GM19468 (cell line): ENCODE measurements at regions not wholly inside any gene's neighbourhood (a gene's known extent, or its start where the extent isn't known, plus 50 kb on each side); places are given as distances from the start of the nearest gene placed in this dataset.

ENCODE experiments used
- ATAC-seq: cut with Tn5 transposase; IDR thresholded peaks from one replicate; pipeline ENCODE4 v1.9.1; 2021; ENCODE audit warnings: mild to moderate bottlenecking, moderate library complexity, moderate number of reproducible peaks; ENCODE audit not compliant: unreplicated experiment; ENCODE audit errors: extremely low read depth

DNA sequence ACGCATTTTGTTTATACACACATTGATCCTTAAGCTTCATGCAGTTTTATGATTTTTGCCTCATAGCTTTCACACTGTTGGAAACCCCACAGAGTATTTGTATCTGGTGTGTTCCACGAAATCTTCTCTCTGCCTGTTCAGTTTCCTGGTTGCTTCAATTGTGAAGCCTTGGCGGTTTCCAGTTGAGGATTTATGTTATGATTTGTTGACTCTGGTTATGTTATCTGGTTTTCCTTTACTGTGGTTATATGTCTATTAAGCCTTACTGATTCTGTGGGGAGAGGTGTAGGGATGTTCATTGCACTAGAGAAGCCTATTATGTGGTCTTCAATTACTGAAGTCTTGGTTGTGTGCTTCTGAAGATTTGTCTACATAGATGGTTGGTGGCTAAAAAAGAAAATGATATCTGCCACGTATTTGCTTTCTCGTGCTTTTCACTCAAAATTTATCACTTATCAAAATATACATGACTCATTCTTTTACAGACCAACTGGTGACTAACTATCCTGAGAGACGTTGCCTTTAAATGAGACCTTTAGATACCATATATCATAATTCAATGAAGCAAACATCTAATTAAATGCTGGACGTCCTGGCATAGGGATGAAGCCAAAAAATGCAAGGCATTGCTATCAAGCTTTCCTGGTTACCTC lies 488.0 kb upstream of the B3GALT2 start:
- ATAC-seq: no peak

DNA sequence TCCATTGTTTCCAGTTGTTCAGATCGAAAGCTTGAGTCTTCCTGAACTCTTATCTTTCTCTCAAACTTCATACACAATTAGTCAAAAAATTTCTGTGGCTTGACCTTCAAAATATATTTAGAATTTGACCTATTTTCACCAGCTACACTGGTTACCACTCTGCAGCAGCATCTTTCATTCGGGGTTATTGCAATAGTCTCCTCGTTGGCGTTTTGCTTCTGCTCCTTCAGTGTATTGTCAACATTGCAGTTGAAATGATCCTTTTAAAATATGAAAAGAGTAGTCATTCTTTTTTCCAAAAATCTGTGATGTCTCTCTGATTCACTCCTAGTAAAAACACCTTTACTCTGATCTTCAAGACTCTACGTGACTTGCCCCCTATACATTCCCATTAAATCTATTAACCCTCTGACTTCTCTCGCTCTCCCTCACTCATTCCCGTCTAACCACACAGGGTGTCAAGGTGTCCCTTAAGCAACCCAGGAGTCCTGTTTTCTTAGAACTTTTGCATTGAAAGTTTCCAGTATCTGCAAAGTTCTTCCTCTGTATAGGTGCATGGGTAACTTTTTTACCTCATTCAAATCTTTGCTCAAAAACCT lies 480.2 kb upstream of the B3GALT2 start:
- no peak for ATAC-seq

DNA sequence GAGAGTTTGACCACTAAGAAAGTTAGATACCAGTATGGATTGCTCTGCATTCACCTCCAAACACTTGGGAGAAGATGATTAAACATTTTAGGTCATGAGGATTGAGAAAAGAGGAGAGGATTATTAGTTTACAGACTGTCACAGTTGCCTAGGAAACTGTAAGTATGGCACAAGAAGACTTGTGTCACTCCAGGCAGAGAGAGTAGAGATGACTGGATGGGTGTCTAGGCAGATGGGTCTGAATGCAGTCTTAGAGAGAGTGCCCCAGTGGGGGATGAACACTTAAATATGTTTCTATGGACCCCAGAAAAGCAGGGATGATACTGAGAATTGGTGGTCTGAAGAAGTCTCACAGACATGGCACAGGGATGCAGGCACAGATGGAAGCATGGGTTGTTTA lies 477.6 kb upstream of the B3GALT2 start:
- no peak for ATAC-seq

DNA sequence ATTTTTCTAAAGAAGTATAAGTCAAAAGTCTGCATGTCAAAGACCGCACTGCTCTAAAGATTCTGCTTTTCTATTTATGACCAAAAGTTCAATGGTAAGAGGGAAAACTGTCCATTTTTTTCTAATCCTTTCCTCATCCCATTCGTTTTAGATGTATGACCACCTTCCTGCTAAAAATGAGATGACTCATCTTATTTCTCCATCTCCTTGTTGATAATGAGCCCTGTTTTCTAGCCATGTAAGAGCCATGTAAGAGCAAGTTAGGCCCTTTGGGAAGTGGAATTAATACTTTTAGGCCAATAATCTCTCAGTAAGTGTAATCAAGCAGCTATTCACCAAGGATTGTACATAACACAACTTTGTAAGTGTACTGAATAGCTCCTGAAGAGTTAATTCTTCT lies 475.6 kb upstream of the B3GALT2 start:
- ATAC-seq: no peak

DNA sequence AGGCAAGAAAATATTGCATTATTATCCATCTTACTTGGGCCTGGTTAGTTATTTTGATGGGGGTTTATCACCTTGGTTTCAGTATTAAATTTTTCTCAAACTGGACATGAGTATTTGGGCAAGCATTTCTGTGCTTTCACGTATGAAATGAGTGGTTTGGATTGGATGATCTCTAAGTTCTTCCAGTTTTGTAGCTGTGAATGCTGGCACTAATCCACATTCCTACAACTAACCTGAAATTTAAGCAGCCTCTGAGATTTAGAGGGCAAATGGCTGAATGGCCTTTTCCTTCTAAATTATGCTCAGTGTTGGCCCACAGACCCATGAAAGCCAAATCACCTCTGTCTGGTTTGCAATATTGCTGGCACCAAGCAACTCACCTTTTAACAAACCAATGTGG lies 475.0 kb upstream of the B3GALT2 start:
- ATAC-seq: no peak

DNA sequence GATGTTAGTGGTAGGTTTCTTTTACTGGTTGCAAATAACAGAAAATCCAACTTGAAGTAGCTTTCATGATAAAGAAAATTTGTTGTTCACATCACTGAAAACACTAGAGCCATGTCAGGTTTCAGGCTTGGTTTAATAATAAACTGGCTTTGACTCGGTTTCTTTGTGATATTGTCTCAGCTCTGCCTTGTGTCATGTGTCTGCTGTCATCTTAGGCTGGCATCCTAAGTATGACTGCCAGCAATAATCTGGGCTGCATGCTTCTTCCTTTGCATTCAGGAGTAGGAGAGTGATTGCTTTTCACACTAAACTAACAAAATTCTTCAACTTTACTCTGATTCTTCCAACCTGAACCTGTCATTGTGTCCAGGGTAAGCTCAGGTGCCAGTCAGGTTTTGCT lies 474.0 kb upstream of the B3GALT2 start:
- ATAC-seq: no peak

DNA sequence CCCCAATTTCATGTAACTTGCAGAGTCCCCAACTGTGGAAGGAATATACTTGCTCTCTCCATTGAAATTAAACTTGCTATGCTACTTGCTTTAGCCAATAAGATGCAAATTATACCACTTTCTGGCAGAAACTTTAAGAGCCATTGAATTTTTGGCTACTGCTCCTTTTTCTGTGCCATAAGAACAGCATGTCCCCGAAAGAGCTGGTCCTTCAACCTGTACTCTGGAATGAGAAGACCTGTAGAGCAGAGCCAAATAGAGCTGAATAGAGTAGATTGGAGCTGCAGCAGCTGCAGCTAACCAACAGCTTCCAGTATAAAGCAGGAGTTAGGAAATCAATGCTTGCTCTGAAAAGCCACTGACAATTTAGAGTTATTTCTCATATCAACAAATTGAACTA lies 472.3 kb upstream of the B3GALT2 start:
- no peak for ATAC-seq

DNA sequence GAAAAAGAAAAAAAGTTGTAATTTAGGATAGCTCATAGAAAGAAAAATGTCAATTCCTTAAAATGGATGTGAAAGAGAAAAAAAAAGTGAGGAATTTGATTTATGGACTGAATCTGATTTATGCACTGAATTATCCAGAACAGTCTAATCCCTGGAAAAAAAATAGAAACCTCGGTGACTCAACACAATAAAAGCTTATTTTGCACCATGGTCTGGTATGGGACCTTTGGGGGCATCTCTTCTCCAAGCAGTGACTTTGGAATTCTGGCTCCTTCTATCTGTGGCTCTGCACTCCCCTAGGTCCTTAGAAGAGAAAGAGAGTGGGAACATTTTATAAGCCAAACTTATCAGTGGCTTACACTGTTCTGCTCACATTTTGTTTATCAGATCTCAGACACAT lies 471.7 kb upstream of the B3GALT2 start:
- ATAC-seq: no peak

DNA sequence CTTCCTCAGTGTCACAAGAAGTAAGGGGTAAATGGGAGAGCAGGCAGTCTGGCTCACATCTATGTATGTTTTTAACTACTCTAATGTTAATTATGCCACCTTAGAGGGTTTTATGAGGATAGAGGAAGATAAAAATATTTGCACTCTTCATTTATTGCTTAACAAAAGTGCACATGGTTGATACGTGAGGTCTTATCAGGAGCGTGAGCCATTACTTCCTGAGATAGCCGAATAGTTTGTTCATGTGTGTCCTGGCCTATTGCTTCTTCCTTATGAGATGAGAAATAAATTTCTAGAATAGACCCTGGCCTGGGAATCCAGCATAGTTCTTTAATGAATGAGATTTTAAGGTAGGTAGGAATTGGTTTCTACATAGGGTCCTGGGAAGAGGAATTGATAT lies 471.1 kb upstream of the B3GALT2 start:
- ATAC-seq: no peak

DNA sequence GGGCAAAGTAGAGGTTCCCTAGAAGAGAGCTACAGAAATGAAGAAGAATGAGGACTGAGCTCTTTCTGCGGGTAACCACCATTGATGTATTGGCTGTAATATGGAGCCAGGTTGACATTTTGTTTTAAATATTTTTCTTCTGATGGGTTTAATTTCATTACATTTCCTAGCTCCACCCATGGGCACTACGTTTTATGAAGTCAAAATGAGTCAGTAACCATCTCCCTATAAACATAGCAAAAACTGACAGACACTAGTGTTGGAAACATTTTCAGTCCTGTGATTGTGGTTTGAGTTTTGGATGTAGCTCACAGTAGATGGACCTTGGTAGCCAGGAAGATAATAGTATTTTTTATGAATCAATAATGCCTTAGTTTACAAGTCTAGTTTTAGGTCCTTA lies 470.4 kb upstream of the B3GALT2 start:
- ATAC-seq: no peak

DNA sequence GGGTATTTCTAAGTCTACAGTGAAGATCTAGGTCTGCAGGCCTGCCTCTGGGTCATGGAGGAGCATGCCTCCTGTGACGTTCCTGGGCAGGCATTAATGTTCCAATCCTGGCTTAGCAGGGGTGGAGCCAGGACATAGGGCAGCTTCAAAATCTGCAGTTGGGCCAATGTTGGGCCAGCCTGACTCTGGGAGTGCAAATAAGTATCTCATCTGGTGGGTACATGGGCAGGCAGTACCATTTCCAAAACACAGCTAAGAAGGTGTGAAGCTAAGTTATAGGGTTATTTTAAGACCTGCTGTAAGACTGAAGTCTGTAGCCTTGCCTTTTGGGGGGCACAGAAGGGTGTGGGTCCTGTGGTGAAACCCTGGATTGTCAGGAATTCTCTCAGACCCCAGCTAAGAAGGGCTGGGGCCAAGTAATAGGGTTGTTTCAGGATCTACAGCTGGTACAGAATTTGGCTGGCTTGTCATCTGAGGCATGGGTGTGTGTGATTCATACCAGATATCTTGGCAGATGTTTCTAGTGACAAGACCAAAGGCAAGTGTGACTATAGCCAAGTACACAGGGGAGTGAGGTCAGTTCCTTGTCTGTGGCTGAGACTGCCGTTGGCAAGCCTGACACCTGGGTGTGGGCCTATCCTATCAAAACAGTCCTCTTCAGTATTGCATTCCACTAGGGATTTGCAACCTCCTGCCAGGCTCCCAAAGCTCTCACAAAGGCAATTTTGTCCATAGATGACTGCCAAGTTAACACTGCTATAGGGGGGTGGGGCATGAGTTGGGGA lies 468.7 kb upstream of the B3GALT2 start:
- ATAC-seq: no peak

DNA sequence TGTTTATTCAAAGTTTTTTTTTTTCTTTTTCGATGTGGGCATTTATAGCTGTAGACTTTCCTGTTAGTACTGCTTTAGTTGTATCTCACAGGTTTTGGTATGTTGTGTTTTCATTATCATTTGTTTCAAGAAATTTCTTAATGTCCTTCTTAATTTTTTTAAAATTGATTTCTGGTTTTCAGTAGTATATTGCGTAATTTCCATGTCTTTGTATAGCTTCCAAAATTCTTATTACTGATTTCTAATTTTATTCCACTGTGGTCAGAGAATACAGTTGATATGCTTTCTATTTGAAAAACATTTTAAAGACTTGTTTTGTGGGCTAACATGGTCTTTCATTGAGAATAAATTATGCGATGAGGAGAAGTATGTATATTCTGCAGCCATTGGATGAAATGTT lies 463.2 kb upstream of the B3GALT2 start:
- ATAC-seq: no peak

DNA sequence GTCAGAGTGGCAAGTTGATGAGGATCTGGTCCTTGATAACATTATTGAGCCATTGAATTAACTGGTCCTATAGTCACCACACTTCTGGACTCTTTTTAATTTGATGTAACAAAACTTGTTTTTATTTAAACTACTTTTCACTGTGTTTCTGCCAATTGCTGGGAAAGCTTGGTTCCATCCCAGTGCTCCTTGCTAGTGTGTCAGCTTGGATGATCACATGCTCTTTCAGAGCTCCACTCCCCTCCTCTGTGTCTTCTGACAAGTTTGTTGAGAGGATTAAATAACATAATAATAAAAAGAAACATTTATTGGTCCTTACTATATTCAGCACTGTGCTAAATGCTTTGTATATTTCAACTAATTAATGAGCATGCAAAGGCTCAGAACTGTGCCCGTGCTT lies 448.5 kb upstream of the B3GALT2 start:
- ATAC-seq: no peak

DNA sequence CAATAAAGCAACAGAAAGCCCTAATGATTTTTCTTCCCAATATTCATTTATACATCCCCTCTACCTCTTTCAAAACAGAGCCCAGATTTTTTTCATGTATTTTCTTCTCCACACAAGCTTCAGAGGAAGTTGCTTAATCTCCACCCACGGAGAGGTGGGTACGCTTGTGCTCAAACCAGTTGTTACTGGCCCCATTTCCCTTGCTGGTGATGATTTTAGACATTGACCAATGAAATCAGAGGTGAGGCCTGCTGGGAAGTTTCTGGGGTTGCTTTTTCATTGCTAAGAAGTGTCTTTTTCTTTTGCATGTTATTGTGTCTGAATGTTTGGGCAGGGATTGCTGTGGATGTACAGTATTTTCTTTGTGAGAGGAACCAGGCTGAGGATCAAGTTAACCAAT lies 448.1 kb upstream of the B3GALT2 start:
- no peak for ATAC-seq

DNA sequence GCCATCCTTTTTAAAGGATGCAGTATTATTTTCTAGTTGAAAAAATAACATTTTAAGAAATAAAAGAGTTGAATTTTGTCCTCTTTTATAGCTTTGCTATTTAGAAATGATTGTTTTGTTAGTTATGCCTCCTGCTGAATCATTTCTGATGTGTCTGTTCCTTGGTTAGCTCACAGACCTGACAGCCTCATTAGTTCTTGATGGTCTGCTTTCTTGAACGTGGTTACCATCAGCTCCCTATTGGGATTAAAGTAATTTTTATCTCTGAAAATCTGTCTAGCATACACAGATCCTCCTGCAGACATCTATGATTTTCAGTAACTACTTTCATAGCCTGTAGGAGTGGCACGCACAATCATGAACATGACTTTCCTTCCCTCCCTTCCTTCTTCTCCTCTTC lies 447.6 kb upstream of the B3GALT2 start:
- no peak for ATAC-seq

DNA sequence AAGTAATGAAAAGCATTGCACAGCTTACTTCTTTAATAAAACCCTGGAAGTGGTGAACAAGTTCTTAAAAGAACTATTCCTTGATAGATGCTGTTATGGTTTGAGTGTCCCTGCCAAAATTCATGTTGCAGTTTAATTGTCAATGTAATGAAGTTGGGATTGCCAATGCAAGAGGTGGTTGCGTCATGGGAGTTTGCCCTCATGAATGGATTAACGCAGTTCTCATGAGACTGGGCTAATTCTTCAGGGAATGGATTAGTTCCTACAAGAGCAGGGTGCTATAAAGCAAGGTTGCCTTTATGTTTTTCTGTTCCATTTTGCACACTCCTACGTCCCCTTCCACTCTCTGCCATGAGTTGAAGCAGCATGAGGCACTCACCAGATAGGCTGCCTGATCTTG lies 446.7 kb upstream of the B3GALT2 start:
- no peak for ATAC-seq

DNA sequence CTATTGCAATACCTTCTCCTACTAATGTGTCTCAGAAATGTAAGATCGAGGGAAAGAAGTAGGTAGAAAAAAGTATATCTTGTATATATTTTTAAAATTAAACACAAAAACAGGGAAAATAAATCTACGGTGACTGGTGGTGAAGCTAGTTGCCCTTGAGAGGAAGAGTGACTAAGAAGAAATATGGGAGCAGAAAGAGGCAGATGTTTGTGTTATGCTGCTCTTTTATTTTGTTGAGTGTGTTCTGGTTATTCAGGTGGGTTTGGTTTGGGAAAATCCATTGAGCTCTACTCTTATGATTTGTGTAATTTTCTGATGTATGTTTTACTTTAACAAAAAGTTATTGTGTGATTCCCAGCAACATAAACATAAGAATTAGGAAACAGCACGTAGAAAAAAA lies 444.9 kb upstream of the B3GALT2 start:
- no peak for ATAC-seq

DNA sequence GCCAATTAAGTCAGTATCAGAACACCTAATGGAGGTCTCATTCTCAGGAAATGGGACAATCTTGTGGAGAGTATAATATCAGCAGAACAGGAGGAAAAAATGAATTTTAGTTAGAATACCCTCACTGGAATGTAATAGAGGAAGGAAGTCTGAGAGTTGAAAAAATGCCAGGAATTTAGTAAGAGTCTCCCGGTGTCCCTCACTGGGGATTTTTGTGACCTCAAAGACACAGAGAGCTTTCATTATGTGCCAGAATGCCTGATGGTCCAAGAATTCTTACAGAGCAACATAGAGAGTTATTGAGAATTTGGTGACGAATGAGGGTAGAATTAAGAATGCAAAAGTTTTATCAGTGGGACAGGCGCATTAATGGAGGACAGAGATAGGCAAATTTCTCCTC lies 443.5 kb upstream of the B3GALT2 start:
- ATAC-seq: no peak

DNA sequence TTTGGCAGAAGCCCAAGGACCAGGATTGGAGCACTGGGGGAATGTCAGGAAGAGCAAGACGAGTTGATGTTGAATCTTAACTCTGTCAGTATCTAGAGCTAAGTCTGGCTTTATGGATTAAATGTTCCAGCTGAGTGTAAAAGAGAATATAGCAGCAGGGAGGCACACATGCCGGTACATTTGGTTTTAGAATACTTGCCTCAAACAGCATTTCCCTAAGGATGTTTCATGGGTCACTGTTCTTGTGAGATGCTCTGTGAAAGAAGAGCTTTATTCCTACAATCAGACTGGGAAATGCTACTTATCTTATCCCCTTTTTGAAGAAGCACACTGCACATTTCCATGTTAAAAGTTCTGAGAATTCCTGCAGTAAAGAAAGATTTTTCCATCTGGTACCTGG lies 440.3 kb upstream of the B3GALT2 start:
- no peak for ATAC-seq

DNA sequence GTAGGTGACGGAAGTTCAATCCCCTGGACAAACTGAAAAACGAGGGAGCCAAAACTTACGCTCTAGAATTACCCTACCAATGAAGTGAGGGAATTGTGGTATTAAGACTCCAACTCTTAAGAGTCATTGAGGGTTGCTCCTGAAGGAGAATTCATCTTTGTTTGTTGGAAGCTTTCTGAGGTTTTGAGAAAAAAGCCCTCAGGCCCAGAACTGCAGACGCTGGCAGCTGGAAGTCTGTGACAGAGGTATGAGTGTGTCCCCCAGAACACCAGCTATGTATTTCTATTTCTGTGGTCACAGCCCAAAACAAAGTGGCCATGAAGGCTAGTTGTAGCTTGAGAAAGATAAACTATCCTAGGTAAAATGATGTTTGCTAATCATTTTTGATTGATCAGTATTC lies 438.8 kb upstream of the B3GALT2 start:
- ATAC-seq: no peak

DNA sequence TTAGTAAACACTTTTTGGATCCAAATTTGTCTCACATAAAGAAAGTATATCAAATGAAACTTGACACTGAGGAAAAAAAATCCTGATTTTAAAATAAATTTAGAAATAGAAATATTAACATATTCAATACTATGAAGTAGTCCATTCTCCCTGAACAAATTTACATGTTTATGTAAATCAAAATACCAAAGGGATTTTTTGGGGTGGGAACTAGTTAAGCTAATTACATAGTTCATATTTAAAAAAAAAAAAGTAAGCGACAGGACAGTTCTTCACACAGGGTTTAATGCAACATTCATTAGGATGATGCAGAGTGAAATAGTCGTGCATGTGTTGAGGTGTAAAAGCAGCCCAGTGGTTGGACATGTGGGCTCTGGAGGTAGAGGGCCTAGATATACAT lies 433.5 kb upstream of the B3GALT2 start:
- no peak for ATAC-seq

DNA sequence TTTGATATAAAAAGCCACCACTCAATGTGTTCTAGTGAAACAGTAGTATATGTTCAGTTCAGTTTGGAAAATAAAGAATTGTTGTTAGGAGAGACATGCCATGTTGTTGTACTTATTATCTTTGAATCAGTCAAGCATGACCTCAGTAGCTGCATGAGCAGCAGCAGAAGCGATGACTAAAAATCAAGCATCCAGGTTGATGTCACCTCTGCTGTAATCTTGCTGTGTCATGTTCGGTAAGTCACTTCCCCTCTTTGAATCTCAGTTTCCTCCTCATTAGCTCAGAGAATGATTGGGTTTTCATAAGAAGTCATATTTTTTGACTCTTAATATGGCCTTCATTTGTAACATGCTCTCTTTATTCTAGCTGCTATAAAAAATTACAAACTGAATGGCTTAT lies 428.4 kb upstream of the B3GALT2 start:
- peak; percentile 69 for ATAC-seq
